Astrocyte of the hippocampus (primary cell): ENCODE measurements at regions not wholly inside any gene's neighbourhood (a gene's known extent, or its start where the extent isn't known, plus 50 kb on each side); places are given as distances from the start of the nearest gene placed in this dataset.

Source experiments
- DNase-seq: peaks from one replicate; pipeline ENCODE4 v3.0.0; 2011; ENCODE audit warnings: low read depth, low spot score

- no peak for DNase-seq
Measured at GRCh38 chrX:21126661-21127060, 247.6 kb upstream of the CNKSR2 start.

DNA sequence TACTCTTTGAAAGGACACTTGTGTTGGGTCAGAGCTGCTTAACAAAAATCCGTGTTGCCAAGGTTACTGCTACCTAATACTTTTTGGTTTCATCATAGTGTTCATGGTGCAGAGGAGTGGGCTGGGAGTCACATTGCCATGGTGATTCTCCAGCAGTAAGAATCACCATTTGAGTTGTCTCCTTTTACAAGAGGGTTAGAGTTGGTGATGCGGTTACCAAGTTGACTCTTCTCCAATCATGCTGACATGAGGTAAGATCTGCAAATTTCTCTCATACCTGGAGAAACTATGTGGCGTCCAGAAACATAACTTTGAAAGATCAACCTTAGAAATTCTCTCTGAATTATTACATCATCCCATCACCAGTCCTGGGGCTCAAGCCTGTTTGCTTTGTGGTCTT, 242.9 kb upstream of the CNKSR2 start:
- no peak for DNase-seq

DNA sequence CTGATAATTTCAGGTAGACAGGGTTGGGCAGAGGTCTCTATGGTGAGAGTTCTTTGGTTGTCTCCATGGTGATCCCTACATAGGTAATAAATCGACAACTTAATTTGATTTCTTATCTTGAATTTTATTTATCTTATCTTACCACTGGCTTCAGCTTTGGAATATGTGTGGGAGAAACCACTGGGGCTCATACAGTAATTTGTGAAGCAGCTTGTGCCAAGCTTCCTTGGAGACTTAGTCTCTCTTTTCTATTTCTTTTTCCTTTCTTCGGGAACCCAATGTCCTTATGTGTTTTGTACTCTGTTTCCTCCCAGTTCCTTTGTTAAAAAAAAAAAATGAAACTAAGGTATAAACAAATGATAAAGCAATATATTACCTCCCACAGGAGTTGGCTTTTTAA, 242.4 kb upstream of the CNKSR2 start:
- no peak for DNase-seq

- DNase-seq, result peak; percentile 13
Measured at GRCh38 chrX:21132686-21133393, 241.4 kb upstream of the CNKSR2 start.

DNA sequence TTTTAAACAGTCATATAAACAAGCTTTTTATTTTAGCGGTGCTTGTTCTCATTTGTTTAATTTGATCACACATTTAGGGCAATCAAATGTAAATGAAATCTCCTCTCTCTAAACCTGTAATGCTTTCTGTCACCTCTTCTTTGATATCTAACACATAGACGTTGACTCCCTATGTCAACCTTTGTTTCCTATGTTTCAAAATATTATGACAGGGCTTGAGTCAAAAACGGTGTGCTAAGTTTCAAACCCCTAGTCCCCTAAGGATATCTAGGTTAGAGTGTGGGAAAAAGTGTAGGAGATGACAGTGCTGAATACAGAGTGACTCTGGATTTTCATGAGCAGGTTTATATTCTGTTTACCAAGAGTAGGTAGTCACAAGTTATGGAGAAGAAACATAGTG, 224.0 kb upstream of the CNKSR2 start:
- DNase-seq, result no peak

DNA sequence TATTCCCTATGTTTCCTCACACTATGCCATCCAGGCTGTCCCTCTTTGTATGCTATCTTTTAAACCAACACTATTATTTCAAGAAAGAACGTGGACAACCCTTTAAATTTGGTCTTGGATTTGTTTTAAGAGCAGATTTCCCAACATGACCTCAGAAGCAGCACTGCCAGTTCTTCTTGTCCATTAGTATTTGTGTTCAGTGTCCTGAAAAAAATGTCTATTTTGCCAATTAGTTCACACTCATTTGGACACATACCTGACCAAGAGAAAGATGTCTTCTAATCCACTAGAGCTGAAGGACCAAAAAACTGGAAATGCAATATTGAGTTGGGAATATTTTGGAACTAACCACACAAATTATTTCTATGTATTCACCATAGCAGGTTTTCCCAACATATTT, 223.2 kb upstream of the CNKSR2 start:
- no peak for DNase-seq

DNA sequence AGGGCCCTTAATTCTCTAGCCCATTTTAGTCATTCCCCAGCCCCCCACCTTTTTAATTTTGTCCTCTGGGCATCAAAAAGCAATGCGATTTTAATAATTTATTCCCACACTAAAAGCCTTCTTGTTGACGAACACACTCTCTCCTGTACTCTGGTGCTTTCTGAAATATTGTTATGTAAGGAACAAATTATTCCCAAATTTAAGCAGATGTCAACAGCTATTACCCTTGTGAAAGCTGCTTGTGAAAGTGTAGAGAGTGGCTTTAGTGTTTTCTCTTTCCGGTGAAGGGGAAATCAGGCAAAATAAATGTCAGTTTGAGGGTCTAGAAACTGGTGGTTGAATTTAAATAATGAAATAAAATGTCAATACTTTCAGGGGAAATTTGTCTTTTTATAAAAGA, 221.2 kb upstream of the CNKSR2 start:
- DNase-seq, result no peak

- no peak for DNase-seq
Measured at GRCh38 chrX:21153503-21153902, 220.7 kb upstream of the CNKSR2 start.

DNA sequence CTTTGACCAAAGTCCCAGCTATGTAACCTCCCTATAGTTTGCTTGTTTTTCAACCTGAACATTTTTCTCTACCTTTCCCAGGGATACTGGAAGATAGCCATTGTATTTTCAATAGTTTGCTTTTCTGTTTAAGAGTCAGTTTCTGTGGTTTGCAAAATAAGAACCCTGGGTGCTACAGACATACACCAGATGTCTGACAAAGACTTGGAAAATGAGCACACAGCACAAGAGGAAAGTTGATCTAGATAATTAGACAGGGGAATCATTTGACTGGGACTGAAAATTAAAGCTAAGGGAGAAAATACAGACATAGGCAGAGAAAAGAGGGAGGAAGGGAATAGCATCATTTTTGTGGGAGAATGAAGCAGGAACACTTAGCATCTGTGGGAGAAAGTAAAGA, 218.3 kb upstream of the CNKSR2 start:
- DNase-seq, result no peak

GRCh38 chrX:21156632-21157031, 217.6 kb upstream of the CNKSR2 start:
- DNase-seq, result no peak

DNA sequence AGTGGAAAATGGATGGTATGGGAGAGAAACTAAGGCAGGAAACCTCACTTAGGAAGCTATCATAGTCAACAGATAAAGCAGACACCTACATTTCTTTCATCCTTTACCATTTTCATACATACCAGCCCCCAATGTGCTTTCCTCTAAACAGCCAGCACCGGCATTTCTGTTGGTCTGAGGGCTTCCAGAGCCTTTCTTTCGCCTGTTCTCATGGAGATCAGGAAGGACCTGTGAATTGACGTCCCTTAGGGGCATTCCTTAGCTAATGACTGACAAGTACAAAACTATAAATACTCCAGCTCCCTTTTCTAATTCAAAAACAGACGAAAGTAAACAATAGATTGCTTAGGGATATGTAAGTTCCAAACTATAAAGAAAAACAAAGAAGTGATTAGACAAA, 215.5 kb upstream of the CNKSR2 start:
- no peak for DNase-seq

- DNase-seq, result peak; percentile 67
Measured at GRCh38 chrX:21166272-21166982, 207.8 kb upstream of the CNKSR2 start.

GRCh38 chrX:21167011-21167410, 207.2 kb upstream of the CNKSR2 start:
- DNase-seq, result no peak

GRCh38 chrX:21167494-21167893, 206.7 kb upstream of the CNKSR2 start:
- no peak for DNase-seq

- no peak for DNase-seq
Measured at GRCh38 chrX:21168401-21169160, 205.6 kb upstream of the CNKSR2 start.

- DNase-seq, result no peak
Measured at GRCh38 chrX:21171181-21171580, 203.0 kb upstream of the CNKSR2 start.

- DNase-seq, result no peak
Measured at GRCh38 chrX:21174439-21174838, 199.8 kb upstream of the CNKSR2 start.

DNA sequence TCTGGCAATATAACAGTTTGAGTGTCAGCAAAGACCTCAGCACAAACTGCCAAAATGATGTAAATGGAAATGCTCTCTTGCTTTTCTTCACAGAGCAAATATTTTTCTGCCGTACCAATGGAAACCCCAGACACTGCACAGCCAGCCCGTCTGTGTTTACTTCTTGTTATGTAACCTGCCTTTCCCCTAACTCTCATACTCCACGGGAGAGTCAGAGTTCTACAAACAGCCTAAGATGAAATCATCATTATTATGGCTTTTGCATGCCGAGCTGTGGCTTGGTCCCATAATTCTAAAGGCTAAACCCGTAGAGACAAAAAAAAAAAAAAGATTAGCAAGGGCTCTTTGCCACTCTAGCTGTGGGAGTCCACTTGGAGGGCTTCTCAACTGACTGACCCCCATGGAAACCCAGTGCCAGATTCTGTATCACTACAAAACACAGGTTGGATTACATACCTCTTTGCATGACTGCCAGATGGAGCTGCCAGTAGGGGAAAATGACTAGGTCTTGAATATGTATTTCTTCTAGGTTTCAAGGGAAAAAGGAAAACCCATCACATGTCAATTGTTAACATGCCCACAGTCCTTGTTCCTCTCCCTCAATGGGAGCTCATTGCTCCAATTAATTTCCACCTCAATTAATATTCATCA, 197.2 kb upstream of the CNKSR2 start:
- peak; percentile 24 for DNase-seq

GRCh38 chrX:21181232-21181853, 192.9 kb upstream of the CNKSR2 start:
- no peak for DNase-seq

DNA sequence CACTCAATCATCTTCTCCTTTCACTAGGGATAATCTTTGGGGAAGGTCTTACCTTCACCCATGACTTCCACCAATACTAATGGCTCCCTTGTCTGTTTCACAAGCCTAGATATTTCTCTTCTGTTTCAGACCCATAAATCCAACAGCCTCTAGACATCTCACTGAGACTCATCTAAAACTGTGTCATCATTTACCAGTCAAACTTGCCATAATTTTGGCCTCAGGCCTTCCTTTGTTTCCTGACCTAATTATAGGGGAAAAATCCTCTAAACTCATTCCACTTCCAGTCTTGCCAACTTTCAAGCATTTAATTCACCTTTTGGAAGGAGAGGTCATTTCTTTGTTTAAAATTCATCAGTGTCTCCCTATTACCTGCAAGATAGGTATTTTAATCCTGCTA, 181.0 kb upstream of the CNKSR2 start:
- DNase-seq, result no peak

DNA sequence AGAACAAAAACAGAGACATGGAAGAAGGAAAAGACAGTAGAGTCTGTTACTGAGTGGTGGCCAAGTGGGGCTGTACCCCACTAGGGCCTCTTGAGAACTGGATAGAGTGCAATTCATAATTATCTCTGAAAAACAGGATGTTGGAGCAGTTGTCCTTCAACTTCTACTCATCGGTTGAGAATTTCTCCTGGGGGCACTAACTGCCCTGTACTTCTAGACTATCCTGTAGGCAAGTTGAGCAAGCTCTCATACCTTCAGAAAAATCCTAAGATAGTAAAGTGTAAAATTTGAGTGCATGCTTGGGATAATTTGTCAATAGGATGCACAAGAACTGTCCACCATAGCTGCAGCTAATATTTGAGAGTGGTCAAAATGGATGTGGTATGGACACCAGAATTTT, 179.7 kb upstream of the CNKSR2 start:
- DNase-seq, result no peak

GRCh38 chrX:21207080-21207479, 167.1 kb upstream of the CNKSR2 start:
- no peak for DNase-seq
